Neuronal stem cell (in vitro differentiated cells): ENCODE measurements at regions not wholly inside any gene's neighbourhood (a gene's known extent, or its start where the extent isn't known, plus 50 kb on each side); places are given as distances from the start of the nearest gene placed in this dataset.

Source experiments
- DNase-seq: peaks from one replicate; pipeline ENCODE4 v3.0.0-alpha.2; 2013; ENCODE audit warnings: low spot score
- H2AFZ ChIP-seq: one replicate; pipeline ENCODE4 v1.6.1; 2013; ENCODE audit warnings: mild to moderate bottlenecking, low read length, inconsistent platforms
- H2AK5ac ChIP-seq: 2 replicates; pipeline ENCODE4 v1.6.1; 2013; ENCODE audit warnings: low read depth, mild to moderate bottlenecking, inconsistent platforms, low read length, moderate library complexity, mixed read lengths
- H2BK120ac ChIP-seq: 2 replicates; pipeline ENCODE4 v1.6.1; 2013; ENCODE audit warnings: low read depth, mild to moderate bottlenecking, inconsistent platforms, low read length, moderate library complexity, mixed read lengths
- H2BK12ac ChIP-seq: one replicate; pipeline ENCODE4 v1.6.1; 2013; ENCODE audit warnings: low read length, inconsistent platforms
- H2BK15ac ChIP-seq: 2 replicates; pipeline ENCODE4 v1.6.1; 2013; ENCODE audit warnings: mild to moderate bottlenecking, low read length, inconsistent platforms, mixed read lengths
- H2BK5ac ChIP-seq: one replicate; pipeline ENCODE4 v1.6.1; 2013; ENCODE audit warnings: inconsistent platforms, mild to moderate bottlenecking, low read length, moderate library complexity
- H3K14ac ChIP-seq: one replicate; pipeline ENCODE4 v1.6.1; 2013; ENCODE audit warnings: low read length, inconsistent platforms
- H3K18ac ChIP-seq: 2 replicates; pipeline ENCODE4 v1.6.1; 2013; ENCODE audit warnings: low read length, inconsistent platforms
- H3K23ac ChIP-seq: 2 replicates; pipeline ENCODE4 v1.6.1; 2013; ENCODE audit warnings: low read depth, mild to moderate bottlenecking, mixed read lengths, low read length, inconsistent platforms; ENCODE audit not compliant: poor library complexity
- H3K27ac ChIP-seq: replicated peaks from 3 replicates; pipeline ENCODE4 v1.5.1; 2013; ENCODE audit warnings: low read length, inconsistent platforms
- H3K27me3 ChIP-seq, 3 experiments: 2 replicates each; pipeline ENCODE4 v1.6.1; 2013; ENCODE audit warnings: low read length in 3 of 3, mild to moderate bottlenecking in 2 of 3, inconsistent platforms in 1 of 3, low read depth in 1 of 3, mixed read lengths in 1 of 3, moderate library complexity in 1 of 3; ENCODE audit not compliant: control insufficient read depth in 3 of 3, insufficient read depth in 3 of 3
- H3K36me3 ChIP-seq, 2 donors: replicated peaks in 1 of 2; 2 replicates each; pipeline ENCODE4 v1.6.1; 2013; ENCODE audit warnings: low read length in 2 of 2; ENCODE audit not compliant: control insufficient read depth in 2 of 2, insufficient read depth in 2 of 2
- H3K4ac ChIP-seq: 2 replicates; pipeline ENCODE4 v1.6.1; 2013; ENCODE audit warnings: inconsistent platforms, mild to moderate bottlenecking, low read length, moderate library complexity
- H3K4me1 ChIP-seq, 2 donors: 1 replicate in 1 of 2; 2 replicates in 1 of 2; pipeline ENCODE4 v1.6.1; 2013; ENCODE audit warnings: low read length in 2 of 2, low read depth in 1 of 2; ENCODE audit not compliant: control insufficient read depth in 2 of 2, insufficient read depth in 1 of 2
- H3K4me2 ChIP-seq: one replicate; pipeline ENCODE4 v1.6.1; 2013; ENCODE audit warnings: mild to moderate bottlenecking, low read length, inconsistent platforms; ENCODE audit not compliant: insufficient read depth, poor library complexity, severe bottlenecking
- H3K4me3 ChIP-seq, 2 donors: 2 replicates each; pipeline ENCODE4 v1.5.1; 2013; ENCODE audit warnings: low read length in 2 of 2, mild to moderate bottlenecking in 2 of 2, inconsistent platforms in 1 of 2, moderate library complexity in 1 of 2
- H3K79me1 ChIP-seq: one replicate; pipeline ENCODE4 v1.6.1; 2013; ENCODE audit warnings: low read depth, mild to moderate bottlenecking, inconsistent platforms, low read length, moderate library complexity
- H3K9ac ChIP-seq: one replicate; pipeline ENCODE4 v1.6.1; 2013; ENCODE audit warnings: mild to moderate bottlenecking, low read depth, low read length, inconsistent platforms; ENCODE audit not compliant: poor library complexity
- H3K9me3 ChIP-seq, 2 donors: replicated peaks in 1 of 2; 2 replicates each; pipeline versions ENCODE3 to v1.6.1; 2013; ENCODE audit warnings: low read length in 2 of 2, mild to moderate bottlenecking in 2 of 2, inconsistent platforms in 1 of 2, low read depth in 1 of 2, mixed read lengths in 1 of 2, moderate library complexity in 1 of 2; ENCODE audit not compliant: control insufficient read depth in 2 of 2, insufficient read depth in 1 of 2
- H4K8ac ChIP-seq: one replicate; pipeline ENCODE4 v1.6.1; 2013; ENCODE audit warnings: low read depth, mild to moderate bottlenecking, inconsistent platforms, low read length, moderate library complexity
- H4K91ac ChIP-seq: one replicate; pipeline ENCODE4 v1.6.1; 2013; ENCODE audit warnings: low read length, low read depth, mild to moderate bottlenecking, inconsistent platforms; ENCODE audit not compliant: poor library complexity
- WGBS, 2 donors: extraction: QIAGEN DNeasy Blood & Tissue Kit; methylation state at CpG; one replicate each; pipeline ENCODE4 v1.1.7; 2013; ENCODE audit warnings: missing lambda C conversion rate in 2 of 2, mixed read lengths in 1 of 2; ENCODE audit not compliant: insufficient read length in 2 of 2, insufficient replicate concordance in 1 of 2; ENCODE audit errors: extremely low coverage in 2 of 2; 5-methylcytosine and 5-hydroxymethylcytosine counted together

DNA sequence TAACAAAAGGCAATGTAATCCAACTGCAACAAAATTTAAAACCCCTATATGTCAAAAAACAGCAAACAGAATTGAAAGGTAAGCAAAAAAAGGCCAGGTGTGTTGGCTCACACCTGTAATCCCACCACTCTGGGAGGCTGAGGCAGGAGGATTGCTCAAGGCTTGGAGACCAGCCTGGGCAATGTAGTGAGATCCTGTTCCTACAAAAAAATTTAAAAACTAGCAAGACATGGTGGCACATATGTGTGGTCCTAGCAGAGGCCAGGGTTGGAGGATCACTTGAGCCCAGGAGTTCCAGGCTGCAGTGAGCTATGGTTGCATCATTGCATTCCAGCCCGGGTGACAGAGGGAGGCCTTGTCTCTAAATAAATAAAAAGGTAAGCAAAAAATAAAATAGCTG lies 212.1 kb upstream of the KLF14 start:
- no peak overlapping the region for H2BK12ac ChIP-seq
- H4K8ac ChIP-seq: no peak overlapping the region
- no peaks in the 10 kb centered on the region for H3K27me3 ChIP-seq
- H3K9me3 ChIP-seq: peaks cover 0 to 4% of the 10 kb centered on the region in 2 donors
- H3K27ac ChIP-seq: no peak overlapping the region
- H3K36me3 ChIP-seq: no peaks in the 10 kb centered on the region
- H3K9ac ChIP-seq: no peak overlapping the region
- no peak overlapping the region for H3K18ac ChIP-seq
- H2BK15ac ChIP-seq: no peak overlapping the region
- no peak overlapping the region for H3K4me2 ChIP-seq
- no peak overlapping the region for H2AK5ac ChIP-seq
- no peak for DNase-seq
- no peak overlapping the region for H2BK120ac ChIP-seq
- H2BK5ac ChIP-seq: no peak overlapping the region
- no peak overlapping the region for H4K91ac ChIP-seq
- no peak overlapping the region for H2AFZ ChIP-seq
- no peaks in the 10 kb centered on the region for H3K79me1 ChIP-seq
- no peak overlapping the region for H3K4me3 ChIP-seq
- no peak overlapping the region for H3K23ac ChIP-seq
- no CpG with 5 or more reads among the region's 1 CpG for WGBS, 2 donors
- no peak overlapping the region for H3K14ac ChIP-seq
- peaks cover 4 to 26% of the 10 kb centered on the region in 2 donors for H3K4me1 ChIP-seq
- H3K4ac ChIP-seq: no peak overlapping the region

DNA sequence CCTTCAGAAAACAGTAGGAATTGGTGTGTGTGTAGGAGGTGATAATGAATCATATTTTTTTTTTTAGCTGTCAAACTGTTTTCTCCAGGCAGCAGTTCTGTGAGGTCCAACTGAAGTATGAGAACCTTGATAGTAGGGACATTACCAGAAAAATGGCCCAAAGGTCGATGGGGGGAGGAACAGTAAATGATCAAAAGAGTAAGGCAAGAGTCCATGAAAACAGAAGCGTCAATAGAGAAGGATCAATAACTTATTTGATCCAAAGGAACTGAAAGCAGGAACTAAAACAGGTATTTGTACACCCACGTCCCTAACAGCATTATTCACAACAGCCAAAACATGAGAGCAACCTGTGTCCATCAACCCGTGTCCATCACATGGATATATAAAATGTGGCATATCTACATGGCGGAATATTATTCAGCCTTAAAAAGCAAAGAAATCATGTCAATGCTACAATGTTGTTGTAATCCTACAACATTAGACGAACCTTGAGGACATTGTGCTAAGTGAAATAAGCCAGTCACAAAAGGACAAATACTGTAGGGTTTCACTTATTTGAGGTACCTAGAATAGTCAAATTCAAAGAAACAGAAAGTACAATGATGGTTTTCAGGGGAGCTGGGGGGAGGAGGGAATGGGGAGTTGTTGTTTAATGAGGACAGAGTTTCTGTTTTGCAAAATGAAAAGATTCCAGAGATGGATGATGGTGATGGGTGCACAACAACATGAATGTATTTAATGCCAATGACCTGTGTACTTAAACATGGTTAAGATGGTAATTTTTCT lies 214.0 kb upstream of the KLF14 start:
- no peak overlapping the region for H3K4me3 ChIP-seq
- no peak overlapping the region for H2BK120ac ChIP-seq
- no peak for DNase-seq
- H2AFZ ChIP-seq: no peak overlapping the region
- H3K9me3 ChIP-seq: peaks cover 0 to 4% of the 10 kb centered on the region in 2 donors
- H3K18ac ChIP-seq: no peak overlapping the region
- H3K4me1 ChIP-seq: peaks cover 0 to 10% of the 10 kb centered on the region in 2 donors
- no peak overlapping the region for H3K23ac ChIP-seq
- H3K27me3 ChIP-seq: no peaks in the 10 kb centered on the region
- H2AK5ac ChIP-seq: no peak overlapping the region
- WGBS, 2 donors: no CpG with 5 or more reads among the region's 6 CpGs
- H4K91ac ChIP-seq: no peak overlapping the region
- H3K14ac ChIP-seq: no peak overlapping the region
- no peak overlapping the region for H2BK5ac ChIP-seq
- no peak overlapping the region for H3K27ac ChIP-seq
- no peak overlapping the region for H4K8ac ChIP-seq
- H3K4ac ChIP-seq: no peak overlapping the region
- no peak overlapping the region for H3K4me2 ChIP-seq
- H3K36me3 ChIP-seq: no peaks in the 10 kb centered on the region
- no peak overlapping the region for H2BK15ac ChIP-seq
- no peaks in the 10 kb centered on the region for H3K79me1 ChIP-seq
- H2BK12ac ChIP-seq: no peak overlapping the region
- H3K9ac ChIP-seq: no peak overlapping the region

DNA sequence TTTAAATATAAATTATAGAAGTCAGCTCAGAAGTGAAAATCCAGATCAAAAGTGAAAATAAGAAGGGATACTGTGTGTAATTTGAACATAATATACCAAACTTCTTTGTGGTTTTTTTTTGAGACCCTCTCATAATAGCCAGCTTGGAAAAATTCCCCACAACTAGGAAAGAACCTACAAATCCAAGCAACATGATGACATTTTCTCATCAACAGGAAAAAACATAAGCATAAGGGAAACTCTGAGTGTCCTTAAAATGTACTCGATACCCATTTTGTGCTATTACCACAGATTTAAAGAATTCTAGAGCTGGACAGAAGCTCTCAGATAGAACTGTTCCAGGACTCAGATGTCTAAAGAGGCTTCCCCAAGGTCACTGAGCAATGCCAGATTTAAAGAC lies 214.8 kb upstream of the KLF14 start:
- Histone ChIP-seq H4K8ac (no peak overlapping the region), H3K36me3 (no peaks in the 10 kb centered on the region), H3K23ac (no peak overlapping the region), H3K4me1 (peaks cover 0 to 2% of the 10 kb centered on the region in 2 donors), H3K4ac (no peak overlapping the region), H2AK5ac (no peak overlapping the region), H2AFZ (no peak overlapping the region), H2BK120ac (no peak overlapping the region), H3K9ac (no peak overlapping the region), H2BK5ac (no peak overlapping the region), H2BK15ac (no peak overlapping the region), H3K27ac (no peak overlapping the region), H3K4me3 (no peak overlapping the region), H3K4me2 (no peak overlapping the region), H3K79me1 (no peaks in the 10 kb centered on the region), H2BK12ac (no peak overlapping the region), H3K27me3 (no peaks in the 10 kb centered on the region), H3K9me3 (peaks cover 0 to 4% of the 10 kb centered on the region in 2 donors), H3K14ac (no peak overlapping the region), H3K18ac (no peak overlapping the region), H4K91ac (no peak overlapping the region)
- no CpG with 5 or more reads among the region's 1 CpG for WGBS, 2 donors
- no peak for DNase-seq

DNA sequence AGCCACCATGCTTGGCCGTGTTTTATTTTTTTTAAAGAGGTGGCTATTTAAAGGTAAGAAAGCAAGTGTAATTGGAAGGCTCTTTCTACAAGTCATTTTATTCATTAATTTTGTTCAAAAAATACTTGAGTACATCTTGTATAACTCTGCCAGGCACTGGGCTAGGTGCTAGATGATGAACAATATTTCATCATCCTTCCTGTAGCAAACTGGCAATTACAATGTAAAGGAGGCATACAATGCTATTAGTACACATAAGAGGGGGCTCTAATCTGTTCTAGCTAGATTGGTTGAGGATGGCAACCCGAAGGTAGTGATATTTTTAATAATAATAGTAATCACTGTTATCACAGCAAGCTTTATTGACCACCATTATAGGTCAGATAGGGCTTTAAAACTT lies 215.5 kb upstream of the KLF14 start:
- H2AFZ ChIP-seq: no peak overlapping the region
- no CpG with 5 or more reads among the region's 2 CpGs for WGBS, 2 donors

More for the DNA sequence above, 215.5 kb upstream of the KLF14 start:
- Histone ChIP-seq H3K18ac (no peak overlapping the region), H2AK5ac (no peak overlapping the region), H4K91ac (no peak overlapping the region), H4K8ac (no peak overlapping the region), H2BK12ac (no peak overlapping the region), H3K4me3 (no peak overlapping the region), H3K9ac (no peak overlapping the region), H3K4ac (no peak overlapping the region), H2BK5ac (no peak overlapping the region), H3K27ac (no peak overlapping the region), H3K9me3 (peaks cover 0 to 4% of the 10 kb centered on the region in 2 donors), H3K14ac (no peak overlapping the region), H2BK15ac (no peak overlapping the region), H3K4me2 (no peak overlapping the region), H3K36me3 (no peaks in the 10 kb centered on the region), H3K23ac (no peak overlapping the region), H3K27me3 (no peaks in the 10 kb centered on the region), H3K4me1 (no peaks in the 10 kb centered on the region), H3K79me1 (no peaks in the 10 kb centered on the region), H2BK120ac (no peak overlapping the region)
- no peak for DNase-seq
